Stomach (tissue), 8 donors: ENCODE measurements at regions not wholly inside any gene's neighbourhood (a gene's known extent, or its start where the extent isn't known, plus 50 kb on each side); places are given as distances from the start of the nearest gene placed in this dataset.
"Not testable (repeated sequence)": the region's sequence is repeated elsewhere in the genome, so short reads cannot be mapped to it uniquely, and the experiment has no call there.

Source experiments
- DNase-seq, 2 donors: peaks; one replicate each; pipeline versions ENCODE4 v3.0.0 to v3.0.0-alpha.2; 2013 to 2019
- H3K27ac ChIP-seq, 5 donors: fragments of 200-600 bp in 4 of 5; sonication (generic) in 4 of 5; one replicate each; pipeline ENCODE4 v1.5.1; 2013 to 2019; ENCODE audit warnings: mild to moderate bottlenecking in 1 of 5, moderate library complexity in 1 of 5
- H3K27me3 ChIP-seq, 3 donors: fragments of 200-600 bp; sonication (generic); one replicate each; pipeline ENCODE4 v1.5.1; 2017 to 2019; ENCODE audit warnings: mixed run types in 1 of 3
- H3K36me3 ChIP-seq, 4 donors: fragments of 200-600 bp; sonication (generic); 1 replicate in 3 of 4; 2 replicates in 1 of 4; pipeline ENCODE4 v1.5.1; 2016 to 2019
- H3K4me1 ChIP-seq, 4 donors: fragments of 200-600 bp; sonication (generic); one replicate each; pipeline ENCODE4 v1.5.1; 2016 to 2019
- H3K4me3 ChIP-seq, 4 donors: fragments of 200-600 bp; sonication (generic) in 3 of 4; one replicate each; pipeline ENCODE4 v1.5.1; 2016 to 2019; ENCODE audit warnings: mild to moderate bottlenecking in 1 of 4
- H3K9me3 ChIP-seq, 4 donors: fragments of 200-600 bp; sonication (generic); one replicate each; pipeline ENCODE4 v1.5.1; 2016 to 2019
- EP300 ChIP-seq: sonication (generic); formaldehyde crosslinking; IDR thresholded peaks from one replicate; pipeline ENCODE4 v1.6.1; 2017; ENCODE audit warnings: antibody characterized with exemption
- POLR2A ChIP-seq, 4 donors: fragments of 450-650 bp; IDR thresholded peaks; one replicate each; pipeline ENCODE4 v1.6.1; 2016; ENCODE audit warnings: antibody characterized with exemption in 4 of 4, control low read depth in 2 of 4, mild to moderate bottlenecking in 1 of 4, moderate library complexity in 1 of 4
- POLR2AphosphoS5 ChIP-seq, 3 donors: sonication (generic); formaldehyde crosslinking; IDR thresholded peaks; one replicate each; pipeline ENCODE4 v1.6.1; 2016; ENCODE audit warnings: antibody characterized with exemption in 3 of 3
- WGBS, 5 donors: extraction: QIAGEN DNeasy Blood & Tissue Kit in 3 of 5; methylation state at CpG; one replicate each; pipeline versions ENCODE4 v1.1.5 to v1.1.7; 2013 to 2018; 5-methylcytosine and 5-hydroxymethylcytosine counted together
- intact Hi-C: fragments of 100-400 bp; cut with DNase I; formaldehyde crosslinking; loops from one replicate; pipeline ENCODE4 v1.15.1; 2023; ENCODE audit warnings: low total_unique reads
- TF ChIP-seq, protein P1 (sequence below), 7 experiments: fragments of 450-650 bp in 4 of 7; fragments of 200-600 bp in 3 of 7; sonication (generic) in 3 of 7; IDR thresholded peaks; one replicate each; pipeline ENCODE4 v1.5.1; 2016 to 2019; ENCODE audit warnings: antibody characterized with exemption in 7 of 7, control low read depth in 2 of 7, mild to moderate bottlenecking in 1 of 7
- donor health status: healthy with polysubstance abuse.
- donor health status: Bipolar disorder and iron deficiency.
- donor health status: healthy.

DNA sequence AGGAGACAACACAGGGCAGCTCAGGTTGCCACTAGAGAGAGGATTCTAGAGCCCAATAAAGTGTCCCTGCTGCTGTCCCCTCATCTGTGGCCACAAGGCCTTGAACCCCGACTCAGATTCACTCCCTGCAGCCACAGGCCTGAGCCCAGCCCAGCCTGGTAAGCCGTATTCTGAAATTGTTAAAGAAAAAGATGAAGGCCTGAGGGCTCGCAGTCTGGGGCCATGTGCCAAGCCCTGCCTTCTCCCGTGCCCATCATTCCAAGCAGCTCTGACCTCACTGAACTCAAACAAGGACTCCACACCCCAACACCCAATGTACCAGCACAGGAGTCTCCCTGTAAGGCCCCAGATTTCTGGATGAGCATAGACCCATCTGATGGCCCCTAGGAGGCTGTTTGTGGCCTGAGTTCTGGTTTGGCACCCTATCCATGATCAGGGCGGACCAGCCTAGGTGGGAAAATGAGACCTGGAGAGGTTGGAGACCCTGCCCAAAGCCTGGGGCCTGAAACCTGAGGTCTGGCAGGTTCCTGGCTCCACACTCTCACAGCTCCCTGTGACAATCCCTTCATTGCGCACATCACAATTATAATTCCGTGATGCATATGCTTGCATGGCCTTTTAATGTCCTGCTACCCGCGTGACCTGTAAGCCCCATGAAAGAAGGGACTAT, 62.0 kb upstream of the TOP1 start:
- Histone ChIP-seq H3K36me3 (no peaks in the 10 kb centered on the region), H3K4me3 (no peak overlapping the region), H3K4me1 (peaks cover 0 to 20% (median 13%) of the 10 kb centered on the region in 4 donors), H3K27ac (no peak overlapping the region), H3K27me3 (no peaks in the 10 kb centered on the region), H3K9me3 (no peaks in the 10 kb centered on the region)
- intact Hi-C loops: loop anchor here (5.0 kb wide), 1 partner anchor 126 kb away; no protein-coding TSS in a partner anchor
- peak in 1 of 2 donors; percentile 14 for DNase-seq
- TF ChIP-seq EP300 (no peak), POLR2AphosphoS5 (IDR thresholded peaks at IDR 0.05) (no peak), POLR2A (IDR thresholded peaks at IDR 0.05) (no peak)
- TF ChIP-seq, protein P1, sequence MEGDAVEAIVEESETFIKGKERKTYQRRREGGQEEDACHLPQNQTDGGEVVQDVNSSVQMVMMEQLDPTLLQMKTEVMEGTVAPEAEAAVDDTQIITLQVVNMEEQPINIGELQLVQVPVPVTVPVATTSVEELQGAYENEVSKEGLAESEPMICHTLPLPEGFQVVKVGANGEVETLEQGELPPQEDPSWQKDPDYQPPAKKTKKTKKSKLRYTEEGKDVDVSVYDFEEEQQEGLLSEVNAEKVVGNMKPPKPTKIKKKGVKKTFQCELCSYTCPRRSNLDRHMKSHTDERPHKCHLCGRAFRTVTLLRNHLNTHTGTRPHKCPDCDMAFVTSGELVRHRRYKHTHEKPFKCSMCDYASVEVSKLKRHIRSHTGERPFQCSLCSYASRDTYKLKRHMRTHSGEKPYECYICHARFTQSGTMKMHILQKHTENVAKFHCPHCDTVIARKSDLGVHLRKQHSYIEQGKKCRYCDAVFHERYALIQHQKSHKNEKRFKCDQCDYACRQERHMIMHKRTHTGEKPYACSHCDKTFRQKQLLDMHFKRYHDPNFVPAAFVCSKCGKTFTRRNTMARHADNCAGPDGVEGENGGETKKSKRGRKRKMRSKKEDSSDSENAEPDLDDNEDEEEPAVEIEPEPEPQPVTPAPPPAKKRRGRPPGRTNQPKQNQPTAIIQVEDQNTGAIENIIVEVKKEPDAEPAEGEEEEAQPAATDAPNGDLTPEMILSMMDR (IDR thresholded peaks at IDR 0.05): no peak
- WGBS, 5 donors: 83 to 92% (median 89%) methylated on average over 9 of the region's 9 CpGs

DNA sequence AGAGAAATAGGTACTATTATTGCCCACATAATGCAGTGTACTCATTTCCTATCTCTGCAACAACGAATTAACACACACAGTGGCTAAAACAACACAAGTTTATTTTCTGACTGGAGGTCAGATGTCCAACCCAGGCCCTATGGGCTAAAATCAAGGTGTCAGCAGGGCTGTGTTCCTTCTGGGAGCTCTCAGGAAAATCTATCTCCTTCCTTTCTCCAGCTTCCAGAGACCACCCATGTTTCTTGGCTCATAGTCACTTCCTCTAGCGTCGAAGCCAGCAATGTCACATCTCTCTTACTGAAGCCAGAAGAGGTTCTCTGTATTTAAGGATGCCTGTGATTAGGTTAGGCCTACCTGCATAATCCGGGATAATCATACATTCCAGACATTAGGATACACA, 60.9 kb upstream of the TOP1 start:
- Histone ChIP-seq H3K4me3 (no peak overlapping the region), H3K27ac (no peak overlapping the region), H3K4me1 (peaks cover 0 to 13% (median 10%) of the 10 kb centered on the region in 4 donors), H3K36me3 (no peaks in the 10 kb centered on the region), H3K27me3 (no peaks in the 10 kb centered on the region), H3K9me3 (no peaks in the 10 kb centered on the region)
- intact Hi-C loops: loop anchor here (5.0 kb wide), 1 partner anchor 125 kb away; no protein-coding TSS in a partner anchor
- 69 to 85% (median 76%) methylated on average over 4 of the region's 4 CpGs for WGBS, 5 donors
- TF ChIP-seq EP300 (no peak), POLR2A (IDR thresholded peaks at IDR 0.05) (no peak), POLR2AphosphoS5 (IDR thresholded peaks at IDR 0.05) (no peak)
- TF ChIP-seq, protein P1 (IDR thresholded peaks at IDR 0.05): no peak
- DNase-seq: no peak

DNA sequence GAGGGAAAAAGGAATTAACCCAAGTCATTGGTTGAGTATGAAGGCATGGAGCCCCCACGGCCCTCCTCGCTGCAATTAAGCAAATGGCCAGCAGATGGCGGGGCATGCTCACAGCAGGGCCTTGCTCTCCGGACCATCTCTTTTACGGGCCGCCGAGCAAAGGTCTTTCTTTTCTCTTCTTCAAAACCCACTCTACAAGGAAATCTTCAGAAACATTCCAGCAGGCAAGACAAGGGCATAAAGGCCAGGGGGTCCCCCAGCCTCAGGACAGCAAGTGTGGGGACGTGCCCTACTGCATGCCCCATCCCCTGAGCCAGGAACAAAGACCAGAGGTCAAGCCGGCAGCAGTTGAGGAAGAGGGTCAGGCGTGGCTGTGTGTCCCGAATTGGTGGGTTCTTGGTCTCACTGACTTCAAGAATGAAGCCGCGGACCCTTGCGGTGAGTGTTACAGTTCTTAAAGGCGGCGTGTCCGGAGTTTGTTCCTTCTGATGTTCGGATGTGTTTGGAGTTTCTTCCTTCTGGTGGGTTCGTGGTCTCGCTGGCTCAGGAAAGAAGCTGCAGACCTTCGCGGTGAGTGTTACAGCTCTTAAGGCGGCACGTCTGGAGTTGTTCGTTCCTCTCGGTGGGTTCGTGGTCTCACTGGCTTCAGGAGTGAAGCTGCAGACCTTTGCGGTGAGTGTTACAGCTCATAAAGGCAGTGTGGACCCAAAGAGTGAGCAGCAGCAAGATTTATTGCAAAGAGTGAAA, 59.6 kb upstream of the TOP1 start:
- 16 to 27% (median 23%) methylated on average over 18 to 28 of the region's 28 CpGs for whole genome bisulfite sequencing, 5 donors
- peak; percentile 86 to 92 for DNase-seq
- not testable (repeated sequence) for H3K27ac ChIP-seq, H3K27me3 ChIP-seq, H3K36me3 ChIP-seq, H3K9me3 ChIP-seq, H3K4me1 ChIP-seq
- H3K4me3 ChIP-seq: peak overlapping the region; percentile 30 to 46 (median 41)
- TF ChIP-seq POLR2AphosphoS5 (IDR thresholded peaks at IDR 0.05): peak in 1 of 3 donors; percentile 51
- TF ChIP-seq, protein P1 (IDR thresholded peaks at IDR 0.05): peak in 6 of 7 experiments; percentile 67 to 97 (median 94)
- intact Hi-C loops: loop anchor here (5.0 kb wide), 1 partner anchor 123 kb away; no protein-coding TSS in a partner anchor

DNA sequence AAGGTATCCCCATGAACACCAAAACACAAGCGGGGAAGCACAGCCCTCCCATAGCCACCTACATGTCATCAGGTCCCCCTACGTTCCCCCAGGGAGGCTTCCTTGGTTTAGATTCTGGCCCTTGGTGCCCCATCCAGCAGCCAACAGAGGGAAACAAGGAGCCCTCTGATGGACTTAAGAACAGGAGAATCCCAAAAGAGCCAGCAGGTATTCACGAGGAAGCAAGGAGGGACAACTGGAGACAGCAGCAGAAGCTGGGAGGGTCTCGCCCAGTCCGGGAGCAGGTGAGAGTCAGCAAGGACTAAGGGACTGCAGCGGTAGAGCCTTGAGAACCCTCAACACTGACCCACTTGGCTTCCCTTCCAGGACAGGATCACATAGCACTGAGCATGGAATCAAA, 58.4 kb upstream of the TOP1 start:
- DNase-seq: peak in 1 of 2 donors; percentile 17
- Histone ChIP-seq H3K27ac (no peak overlapping the region), H3K4me1 (peaks cover 0 to 10% (median 7%) of the 10 kb centered on the region in 4 donors), H3K4me3 (no peak overlapping the region), H3K27me3 (no peaks in the 10 kb centered on the region), H3K9me3 (no peaks in the 10 kb centered on the region), H3K36me3 (no peaks in the 10 kb centered on the region)
- intact Hi-C loops: no loop called here
- TF ChIP-seq POLR2AphosphoS5 (IDR thresholded peaks at IDR 0.05): no peak
- no peak for TF ChIP-seq POLR2A (IDR thresholded peaks at IDR 0.05)
- TF ChIP-seq, protein P1 (IDR thresholded peaks at IDR 0.05): no peak
- TF ChIP-seq EP300: no peak
- 82 to 94% (median 92%) methylated on average over 6 of the region's 6 CpGs for WGBS, 5 donors
